ENCODE measurements at regions not wholly inside any gene's neighbourhood (a gene's known extent, or its start where the extent isn't known, plus 50 kb on each side); places are given as distances from the start of the nearest gene placed in this dataset.

- no peaks in the 10 kb centered on the region for H3K79me2 ChIP-seq (ENCODE audit: insufficient read depth, low read length)
- no peaks in the 10 kb centered on the region for H3K36me3 ChIP-seq (replicated peaks in 1 of 2; ENCODE audit: control insufficient read depth in 1 of 2, insufficient read depth in 2 of 2, low read length in 2 of 2)
- no peaks in the 10 kb centered on the region for H3K9me3 ChIP-seq (ENCODE audit: low read length)
- intact Hi-C loops (cut with micrococcal nuclease; ENCODE audit: unreplicated experiment), result no loop called here
- H3K4me2 ChIP-seq (ENCODE audit: low read depth, low read length), result no peak overlapping the region
- FAIRE-seq (no peak), ATAC-seq (no peak), DNase-seq (ENCODE audit: low spot score) (no peak)
- ChIA-PET CTCF (ENCODE audit: low intra/inter-chr PET ratio, low total read pairs) (no interaction called here), POLR2A (no interaction called here)
- no peak for TF ChIP-seq TEF (CRISPR knock-in tag; IDR thresholded peaks at IDR 0.05)
- TF ChIP-seq EZH2 (conservative IDR thresholded peaks at IDR 0.05; ENCODE audit: low read depth, low read length), result no peak
- no peak for TF ChIP-seq CAMTA2 (CRISPR knock-in tag; IDR thresholded peaks at IDR 0.05; ENCODE audit: borderline replicate concordance)
- no peak for TF ChIP-seq ZNF788 (CRISPR knock-in tag; IDR thresholded peaks at IDR 0.05; ENCODE audit: borderline replicate concordance)
- TF ChIP-seq ZNF138 (CRISPR knock-in tag; IDR thresholded peaks at IDR 0.05; ENCODE audit: low read depth), result no peak
- no peak for TF ChIP-seq ZNF468 (CRISPR knock-in tag; IDR thresholded peaks at IDR 0.05)
- TF ChIP-seq HNRNPUL1 (IDR thresholded peaks at IDR 0.05; ENCODE audit: low read depth, low read length), result no peak
- TF ChIP-seq PHF5A (CRISPR knock-in tag; IDR thresholded peaks at IDR 0.05; ENCODE audit: low read depth, unreplicated experiment), result no peak
- TF ChIP-seq ZNF713 (CRISPR knock-in tag; IDR thresholded peaks at IDR 0.05), result no peak
- no peak for TF ChIP-seq SNAPC5 (CRISPR knock-in tag; IDR thresholded peaks at IDR 0.05; ENCODE audit: borderline replicate concordance)
- TF ChIP-seq ZNF75D (CRISPR knock-in tag; IDR thresholded peaks at IDR 0.05; ENCODE audit: borderline replicate concordance), result no peak
- no peak for TF ChIP-seq ZNF891 (CRISPR knock-in tag; IDR thresholded peaks at IDR 0.05)
- TF ChIP-seq DNMT1 (CRISPR knock-in tag; IDR thresholded peaks at IDR 0.05), result no peak
- no peak overlapping the region for H3K27ac ChIP-seq (ENCODE audit: extremely low read length, insufficient read depth, low read length)
- no peak overlapping the region for H3K9ac ChIP-seq (ENCODE audit: insufficient read depth, low read depth, low read length)
- BruUV-seq (replicated peaks), result no TSS peak
- H3K27me3 ChIP-seq (ENCODE audit: control insufficient read depth in 1 of 2, insufficient read depth in 2 of 2, low read length in 2 of 2), result peaks cover 1 to 22% of the 10 kb centered on the region in 2 experiments; a peak in 3 of 5 replicates
- no peaks in the 10 kb centered on the region for H4K20me1 ChIP-seq (ENCODE audit: insufficient read depth, low read length)
- H3K4me1 ChIP-seq (ENCODE audit: insufficient read depth, low read length), result peaks cover 12% of the 10 kb centered on the region
- H3K4me3 ChIP-seq (replicated peaks in 1 of 3; ENCODE audit: insufficient read depth in 1 of 3, low read depth in 2 of 3, low read length in 3 of 3), result no peak overlapping the region
- no peak overlapping the region for H2AFZ ChIP-seq (ENCODE audit: low read length)
- in situ Hi-C loops (cut with HindIII; ENCODE audit: extremely low pct_ligation_motif_present, low pct_unique_long_range_greater_than_20kb), result no loop called here
Measured at GRCh38 chr15:68871507-68871906, 50.8 kb upstream of the ANP32A start.
